DOHH2 (cell line): ENCODE measurements at regions not wholly inside any gene's neighbourhood (a gene's known extent, or its start where the extent isn't known, plus 50 kb on each side); places are given as distances from the start of the nearest gene placed in this dataset.

Source experiments
- H3F3A ChIP-seq: fragments of 200-600 bp; sonication (generic), shearing (Covaris generic); 2 replicates; pipeline ENCODE4 v1.6.0; 2016; ENCODE audit warnings: antibody characterized with exemption, mild to moderate bottlenecking; ENCODE audit not compliant: control insufficient read depth, insufficient read depth
- H3K27ac ChIP-seq: fragments of 200-600 bp; sonication (generic); 2 replicates; pipeline ENCODE4 v1.5.1; 2014; ENCODE audit warnings: low read depth, mild to moderate bottlenecking, low read length, moderate library complexity
- H3K27me3 ChIP-seq: fragments of 200-600 bp; sonication (generic); 2 replicates; pipeline ENCODE4 v1.6.1; 2014; ENCODE audit warnings: mild to moderate bottlenecking, low read length, mixed read lengths; ENCODE audit not compliant: control insufficient read depth
- H3K36me3 ChIP-seq: fragments of 200-600 bp; sonication (generic); 2 replicates; pipeline ENCODE4 v1.6.1; 2014; ENCODE audit warnings: mild to moderate bottlenecking, low read length, moderate library complexity, mixed read lengths; ENCODE audit not compliant: control insufficient read depth
- H3K4me1 ChIP-seq: fragments of 200-600 bp; sonication (generic); 2 replicates; pipeline ENCODE4 v1.6.1; 2014; ENCODE audit warnings: mild to moderate bottlenecking, low read length, mixed read lengths; ENCODE audit not compliant: control insufficient read depth
- H3K4me2 ChIP-seq: fragments of 200-600 bp; sonication (generic); 2 replicates; pipeline ENCODE4 v1.6.0; 2014; ENCODE audit warnings: mild to moderate bottlenecking, low read length, moderate library complexity
- H3K4me3 ChIP-seq: fragments of 200-600 bp; sonication (generic); 2 replicates; pipeline ENCODE4 v1.5.1; 2014; ENCODE audit warnings: mild to moderate bottlenecking, low read length, mixed read lengths
- H3K79me2 ChIP-seq: fragments of 200-600 bp; sonication (generic); 2 replicates; pipeline ENCODE4 v1.6.1; 2014; ENCODE audit warnings: mild to moderate bottlenecking, low read length, mixed read lengths; ENCODE audit not compliant: control insufficient read depth
- H3K9me2 ChIP-seq: fragments of 200-600 bp; sonication (generic); replicated peaks from 2 replicates; pipeline ENCODE4 v1.6.1; 2014; ENCODE audit warnings: mild to moderate bottlenecking, low read length, mixed read lengths; ENCODE audit not compliant: control insufficient read depth
- H3K9me3 ChIP-seq: fragments of 200-600 bp; sonication (generic); 2 replicates; pipeline ENCODE4 v1.6.1; 2014; ENCODE audit warnings: antibody characterized with exemption, low read length, mixed read lengths; ENCODE audit not compliant: control insufficient read depth, insufficient read depth
- H4K20me1 ChIP-seq: fragments of 200-600 bp; sonication (generic); 2 replicates; pipeline ENCODE4 v1.6.0; 2014; ENCODE audit warnings: low read depth, mild to moderate bottlenecking, antibody characterized with exemption, low read length, moderate library complexity; ENCODE audit not compliant: control insufficient read depth, insufficient read depth
- EZH2phosphoT487 ChIP-seq: fragments of 200-600 bp; sonication (generic); IDR thresholded peaks from 2 replicates; pipeline ENCODE4 v1.6.1; 2017; ENCODE audit warnings: borderline replicate concordance, mild to moderate bottlenecking, antibody characterized with exemption, low read length, moderate library complexity, mixed read lengths
- TF ChIP-seq, protein P1 (sequence below): fragments of 200-600 bp; sonication (generic); IDR thresholded peaks from one replicate; pipeline ENCODE4 v1.5.1; 2014; ENCODE audit warnings: antibody characterized with exemption, mild to moderate bottlenecking, low read depth, low read length; ENCODE audit not compliant: poor library complexity, severe bottlenecking

DNA sequence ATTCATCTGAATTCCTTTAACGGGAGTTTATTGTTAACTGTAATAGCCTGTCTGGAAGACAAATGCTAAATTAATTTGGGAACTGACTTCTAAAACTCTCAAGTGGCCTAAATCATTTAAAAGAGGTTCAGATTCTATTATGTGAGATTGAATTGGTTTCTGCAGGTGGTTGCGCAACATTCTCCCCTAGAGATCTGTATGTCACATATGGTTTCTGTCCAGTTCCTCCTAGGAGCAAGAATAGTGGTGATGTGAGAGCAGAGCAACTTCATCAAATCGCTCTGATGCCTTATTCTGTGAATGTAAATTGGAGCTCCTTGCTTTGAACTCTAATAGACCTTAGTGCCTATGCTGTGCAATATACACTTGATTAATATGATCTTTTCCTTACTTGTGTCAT is 144.6 kb upstream of the GPR101 start:
- Histone ChIP-seq H3K9me2 (no peaks in the 10 kb centered on the region), H3K27me3 (no peaks in the 10 kb centered on the region), H3K4me2 (no peak overlapping the region), H3K27ac (no peak overlapping the region), H3K79me2 (no peaks in the 10 kb centered on the region), H3K4me1 (no peaks in the 10 kb centered on the region), H4K20me1 (no peaks in the 10 kb centered on the region), H3K9me3 (no peaks in the 10 kb centered on the region), H3K36me3 (no peaks in the 10 kb centered on the region), H3F3A (no peaks in the 10 kb centered on the region), H3K4me3 (no peak overlapping the region)
- TF ChIP-seq, protein P1, sequence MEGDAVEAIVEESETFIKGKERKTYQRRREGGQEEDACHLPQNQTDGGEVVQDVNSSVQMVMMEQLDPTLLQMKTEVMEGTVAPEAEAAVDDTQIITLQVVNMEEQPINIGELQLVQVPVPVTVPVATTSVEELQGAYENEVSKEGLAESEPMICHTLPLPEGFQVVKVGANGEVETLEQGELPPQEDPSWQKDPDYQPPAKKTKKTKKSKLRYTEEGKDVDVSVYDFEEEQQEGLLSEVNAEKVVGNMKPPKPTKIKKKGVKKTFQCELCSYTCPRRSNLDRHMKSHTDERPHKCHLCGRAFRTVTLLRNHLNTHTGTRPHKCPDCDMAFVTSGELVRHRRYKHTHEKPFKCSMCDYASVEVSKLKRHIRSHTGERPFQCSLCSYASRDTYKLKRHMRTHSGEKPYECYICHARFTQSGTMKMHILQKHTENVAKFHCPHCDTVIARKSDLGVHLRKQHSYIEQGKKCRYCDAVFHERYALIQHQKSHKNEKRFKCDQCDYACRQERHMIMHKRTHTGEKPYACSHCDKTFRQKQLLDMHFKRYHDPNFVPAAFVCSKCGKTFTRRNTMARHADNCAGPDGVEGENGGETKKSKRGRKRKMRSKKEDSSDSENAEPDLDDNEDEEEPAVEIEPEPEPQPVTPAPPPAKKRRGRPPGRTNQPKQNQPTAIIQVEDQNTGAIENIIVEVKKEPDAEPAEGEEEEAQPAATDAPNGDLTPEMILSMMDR = no peak
- no peak for TF ChIP-seq EZH2phosphoT487

DNA sequence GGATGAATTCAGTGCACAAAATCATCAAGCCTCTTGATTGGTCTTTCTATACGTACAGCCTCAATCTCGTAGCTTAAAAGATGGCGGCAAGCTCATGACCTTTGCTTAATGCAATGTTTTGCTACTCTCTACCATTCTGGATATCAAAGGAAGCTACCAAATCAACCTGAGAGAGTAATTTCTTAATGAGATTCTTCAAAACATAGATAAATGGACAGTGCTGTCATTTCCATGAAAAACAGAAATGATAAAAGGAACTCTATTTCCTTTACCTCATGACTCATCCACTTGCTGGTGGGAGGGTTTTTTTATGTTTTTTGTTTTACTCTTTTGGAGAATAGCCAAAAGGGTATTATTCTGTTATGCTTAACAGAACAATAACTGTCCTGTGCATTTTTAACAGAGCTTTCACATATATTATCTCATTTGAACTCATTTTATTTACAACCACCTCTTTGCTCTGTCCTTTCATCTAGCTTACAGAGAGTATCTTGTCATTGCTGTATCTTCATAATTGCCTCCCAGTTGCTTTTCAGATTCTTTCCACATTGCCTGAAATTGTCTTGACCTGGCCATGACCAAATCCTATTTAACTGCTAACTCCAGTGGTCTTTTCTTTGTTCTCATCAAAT is 138.6 kb upstream of the GPR101 start:
- H3K9me2 ChIP-seq = no peaks in the 10 kb centered on the region
- no peaks in the 10 kb centered on the region for H3K27me3 ChIP-seq
- no peaks in the 10 kb centered on the region for H3K36me3 ChIP-seq
- H3K9me3 ChIP-seq = no peaks in the 10 kb centered on the region
- H3K4me3 ChIP-seq = no peak overlapping the region
- H3K79me2 ChIP-seq = no peaks in the 10 kb centered on the region
- H3K4me2 ChIP-seq = no peak overlapping the region
- H4K20me1 ChIP-seq = no peaks in the 10 kb centered on the region
- H3F3A ChIP-seq = no peaks in the 10 kb centered on the region
- H3K27ac ChIP-seq = no peak overlapping the region
- TF ChIP-seq EZH2phosphoT487 = no peak
- TF ChIP-seq, protein P1 = no peak
- H3K4me1 ChIP-seq = no peaks in the 10 kb centered on the region

DNA sequence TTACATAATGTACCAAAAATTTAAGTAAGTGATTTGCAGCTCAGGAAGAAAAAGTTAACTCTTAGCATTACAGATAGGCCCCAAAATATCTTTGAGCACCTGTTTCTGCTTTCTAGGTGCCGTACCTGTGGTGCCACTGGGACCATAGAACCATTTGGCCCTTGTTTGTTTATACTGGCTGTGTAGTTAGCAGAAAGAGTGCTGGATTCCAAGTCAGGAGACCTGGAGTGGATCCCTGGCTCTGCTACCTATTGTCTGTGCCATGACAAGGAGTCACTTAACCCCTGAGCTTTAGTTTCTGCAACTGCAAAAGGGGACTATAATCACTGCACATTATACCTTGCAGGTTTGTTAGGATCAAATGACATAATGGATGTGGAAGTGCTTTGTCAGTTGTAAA is 137.8 kb upstream of the GPR101 start:
- Histone ChIP-seq H3K79me2 (no peaks in the 10 kb centered on the region), H3K27ac (no peak overlapping the region), H3F3A (no peaks in the 10 kb centered on the region), H3K9me2 (no peaks in the 10 kb centered on the region), H3K36me3 (no peaks in the 10 kb centered on the region), H3K27me3 (no peaks in the 10 kb centered on the region), H3K4me3 (no peak overlapping the region), H3K4me2 (no peak overlapping the region), H3K9me3 (no peaks in the 10 kb centered on the region), H4K20me1 (no peaks in the 10 kb centered on the region), H3K4me1 (no peaks in the 10 kb centered on the region)
- TF ChIP-seq, protein P1 = no peak
- no peak for TF ChIP-seq EZH2phosphoT487
